ENCODE measurements at regions not wholly inside any gene's neighbourhood (a gene's known extent, or its start where the extent isn't known, plus 50 kb on each side); places are given as distances from the start of the nearest gene placed in this dataset.
"Not testable (repeated sequence)": the region's sequence is repeated elsewhere in the genome, so short reads cannot be mapped to it uniquely, and the experiment has no call there.

GRCh38 chr7:52779004-52779403 is 256.4 kb upstream of the POM121L12 start:
- DNase-seq (ENCODE audit: low read depth in 2 of 2) = no peak

DNA sequence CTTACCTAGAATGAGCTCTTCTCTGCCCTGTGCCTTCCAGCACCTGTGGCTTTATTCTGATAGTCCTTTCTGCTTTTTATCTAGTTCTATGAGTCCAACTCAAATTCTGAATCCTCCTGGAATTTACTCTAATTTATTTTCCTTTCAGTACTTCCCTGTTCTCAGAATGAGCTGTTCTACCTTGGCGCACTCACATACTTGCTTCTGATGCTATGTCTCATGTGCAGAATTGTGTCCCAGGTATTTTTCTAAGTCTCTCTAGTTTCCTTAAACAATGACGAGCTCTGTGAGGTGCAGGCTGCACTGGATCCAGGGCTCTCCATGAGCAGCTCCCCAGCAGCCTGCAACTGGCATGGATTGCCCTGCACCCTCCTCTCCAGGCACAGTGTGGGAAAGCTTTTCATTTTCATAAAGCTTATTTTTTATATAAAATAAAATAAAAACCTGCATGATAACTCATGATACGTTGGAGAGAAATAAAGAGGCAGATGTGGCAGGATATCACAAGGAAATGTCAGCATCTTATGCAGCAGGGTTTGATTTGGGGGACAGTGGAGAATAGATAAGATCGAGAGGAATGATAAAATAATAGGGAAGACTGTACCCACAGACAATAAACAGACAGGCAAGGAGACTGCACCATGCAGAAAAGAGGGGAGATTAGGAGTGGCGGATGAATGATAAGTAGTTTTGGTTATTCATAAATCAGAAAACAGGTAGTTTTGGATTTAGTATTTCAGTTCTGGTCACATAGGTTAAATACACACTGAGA is 258.2 kb upstream of the POM121L12 start:
- no peak for DNase-seq (ENCODE audit: low read depth in 2 of 2)

DNA sequence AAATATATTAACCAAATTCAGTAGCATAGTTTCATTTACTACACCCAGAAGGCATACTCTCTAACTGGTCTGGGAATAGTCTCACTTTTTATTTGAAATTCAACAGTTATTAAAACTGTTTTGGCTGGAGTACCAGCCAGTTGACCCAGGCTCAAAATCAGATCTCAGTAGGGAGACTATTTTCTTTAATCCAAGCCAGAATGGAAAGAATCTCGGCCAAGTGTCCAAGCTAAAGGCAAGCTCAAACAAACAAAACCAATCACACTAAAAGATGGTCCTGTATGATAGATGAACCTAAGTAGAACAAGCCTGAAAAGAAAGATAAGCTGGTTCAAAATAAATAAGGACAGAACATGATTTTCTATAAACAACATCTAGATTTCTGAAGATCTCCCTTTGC is 259.6 kb upstream of the POM121L12 start:
- DNase-seq (ENCODE audit: low read depth in 2 of 2) = no peak

GRCh38 chr7:52771177-52771576 is 264.3 kb upstream of the POM121L12 start:
- DNase-seq (ENCODE audit: low read depth in 2 of 2) = no peak

DNA sequence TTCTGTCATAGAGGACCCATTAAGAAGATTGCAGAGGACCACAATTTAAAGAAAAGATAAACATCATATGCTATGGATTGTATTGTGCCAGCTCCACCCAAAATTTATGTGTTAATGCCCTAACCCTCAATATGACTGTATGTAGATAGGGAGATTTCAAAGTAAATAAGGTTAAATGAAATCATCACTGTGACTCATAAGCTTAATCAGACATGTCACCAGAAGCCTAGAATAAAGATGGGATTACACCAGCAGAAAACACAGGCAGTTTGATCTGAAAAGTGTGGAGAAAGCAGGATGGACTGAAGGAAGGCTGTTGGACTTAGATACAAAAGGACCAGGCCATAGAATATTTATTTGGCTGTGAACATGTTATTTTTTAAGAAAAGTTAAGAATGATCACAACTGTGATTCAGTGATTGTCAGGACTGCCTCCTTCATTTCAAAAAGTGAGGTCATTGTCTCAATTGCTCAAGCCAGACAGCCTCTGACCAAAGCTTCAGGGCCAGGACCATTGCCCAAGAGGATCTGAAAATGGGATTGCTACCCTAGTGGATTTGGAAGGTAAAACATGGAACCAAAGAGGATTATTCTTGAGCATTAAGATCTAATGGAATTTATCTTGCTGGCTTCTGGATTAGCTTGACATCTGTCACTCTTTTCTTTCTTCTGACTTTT is 270.8 kb upstream of the POM121L12 start:
- DNase-seq (ENCODE audit: low read depth in 2 of 2) = no peak

- no peak for DNase-seq (ENCODE audit: low read depth in 2 of 2)
Observed at GRCh38 chr7:52758356-52758755, 277.1 kb upstream of the POM121L12 start.

DNA sequence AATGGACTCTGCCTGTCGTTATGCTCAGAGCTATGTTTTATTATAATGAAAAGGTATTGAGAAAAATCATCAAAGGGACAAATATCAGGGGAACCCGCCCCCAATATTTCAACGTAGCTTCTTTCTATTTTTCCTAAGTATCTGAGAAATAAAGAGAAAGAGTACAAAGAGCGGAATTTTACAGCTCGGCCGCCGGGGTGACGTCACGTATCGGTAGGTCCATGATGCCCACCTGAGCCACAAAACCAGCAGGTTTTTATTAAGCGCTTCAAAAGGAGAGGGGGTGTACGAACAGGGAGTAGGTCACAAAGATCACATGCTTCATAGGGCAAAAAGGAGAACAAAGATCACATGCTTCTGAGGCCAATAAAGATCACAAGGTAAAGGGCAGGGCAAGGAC is 281.6 kb upstream of the POM121L12 start:
- no peak for DNase-seq (ENCODE audit: low read depth in 2 of 2)

DNA sequence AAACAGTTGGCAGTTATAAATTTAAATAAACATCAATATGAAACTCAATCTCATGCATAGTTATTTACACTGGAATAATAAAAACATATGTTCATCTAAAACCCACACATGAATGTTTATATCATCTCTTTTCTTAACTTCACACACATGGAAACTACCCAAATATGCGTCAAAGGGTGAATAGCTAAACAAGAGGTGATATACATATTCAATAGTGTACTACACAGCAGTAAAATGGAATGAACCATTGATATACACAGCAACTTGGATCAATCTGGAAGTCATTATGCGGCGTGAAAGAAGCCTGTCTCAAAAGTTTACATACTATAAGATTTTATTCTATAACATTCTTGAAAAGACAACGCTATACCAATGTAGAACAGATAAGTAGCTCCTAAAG is 282.5 kb upstream of the POM121L12 start:
- DNase-seq (ENCODE audit: low read depth in 2 of 2) = no peak

- no peak for DNase-seq (ENCODE audit: low read depth in 2 of 2)
Observed at GRCh38 chr7:52749880-52750279, 285.6 kb upstream of the POM121L12 start.

- DNase-seq (ENCODE audit: low read depth in 2 of 2) = no peak
Observed at GRCh38 chr7:52747817-52748216, 287.6 kb upstream of the POM121L12 start.

DNA sequence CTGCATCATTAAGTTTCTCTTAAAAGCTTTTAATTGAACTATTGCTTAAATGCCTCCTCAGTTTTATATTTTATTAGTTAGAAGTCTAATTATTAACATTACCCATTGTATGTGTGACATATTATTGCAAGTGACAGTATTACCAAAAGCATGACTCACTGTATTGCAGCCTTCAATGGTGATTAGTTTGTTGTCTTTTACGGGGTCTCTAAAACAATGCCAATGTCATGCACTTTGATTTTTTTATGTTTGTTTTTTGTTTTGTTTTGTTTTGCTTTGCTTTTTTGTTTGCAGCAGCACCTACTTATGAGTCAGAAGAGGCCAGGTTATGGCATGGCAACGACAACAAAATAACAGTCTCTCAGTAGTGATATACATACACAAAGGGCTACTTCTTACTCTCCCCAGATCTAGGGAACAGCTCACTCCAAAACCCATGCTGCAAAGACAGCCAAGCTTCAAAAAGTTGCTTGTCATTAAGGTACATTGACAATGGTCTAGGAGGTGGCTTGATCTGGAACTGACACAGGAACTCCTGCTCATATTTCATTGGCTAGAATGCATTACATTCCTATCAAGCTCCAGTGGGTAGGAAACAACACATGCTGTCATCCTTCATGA is 293.7 kb upstream of the POM121L12 start:
- no peak for DNase-seq (ENCODE audit: low read depth in 2 of 2)

DNA sequence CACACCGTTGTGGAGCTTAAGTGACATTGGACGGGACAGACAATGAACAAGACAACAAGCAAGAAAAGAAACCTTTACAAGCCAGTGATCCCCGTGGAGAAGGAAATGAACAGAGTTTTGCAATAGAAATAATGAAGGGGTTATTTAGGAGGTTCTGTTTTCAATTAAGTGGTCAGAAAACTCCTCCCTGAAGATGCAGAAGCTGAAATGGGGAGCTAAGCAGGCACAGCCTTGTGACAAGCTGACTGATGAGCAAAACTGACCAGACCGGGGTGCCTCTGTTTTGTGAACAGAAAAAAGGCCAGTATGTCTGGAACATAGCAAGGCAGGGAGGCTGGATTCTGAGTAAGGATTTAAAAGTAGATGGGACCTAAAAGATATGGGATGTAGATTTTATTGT is 299.8 kb upstream of the POM121L12 start:
- no peak for DNase-seq (ENCODE audit: low read depth in 2 of 2)

DNA sequence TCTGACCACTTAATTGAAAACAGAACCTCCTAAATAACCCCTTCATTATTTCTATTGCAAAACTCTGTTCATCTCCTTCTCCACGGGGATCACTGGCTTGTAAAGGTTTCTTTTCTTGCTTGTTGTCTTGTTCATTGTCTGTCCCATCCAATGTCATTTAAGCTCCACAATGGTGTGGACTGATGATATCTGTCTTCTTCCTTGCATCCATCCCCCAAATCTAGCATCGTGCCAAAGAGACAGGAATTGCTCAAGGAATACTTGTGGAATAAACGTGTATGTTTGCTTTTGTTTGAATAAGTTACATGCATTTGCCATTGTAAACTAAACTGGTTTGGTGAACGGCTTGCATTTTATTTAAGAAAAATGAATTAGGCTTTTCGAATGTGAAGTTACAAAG is 306.8 kb upstream of the POM121L12 start:
- not testable (repeated sequence) for DNase-seq (ENCODE audit: low read depth in 2 of 2)

- DNase-seq (ENCODE audit: low read depth in 2 of 2) = no peak
Observed at GRCh38 chr7:52727632-52728031, 307.8 kb upstream of the POM121L12 start.

GRCh38 chr7:52726986-52727385 is 308.4 kb upstream of the POM121L12 start:
- DNase-seq (ENCODE audit: low read depth in 2 of 2) = no peak

- no peak for DNase-seq (ENCODE audit: low read depth in 2 of 2)
Observed at GRCh38 chr7:52726493-52726892, 308.9 kb upstream of the POM121L12 start.

DNA sequence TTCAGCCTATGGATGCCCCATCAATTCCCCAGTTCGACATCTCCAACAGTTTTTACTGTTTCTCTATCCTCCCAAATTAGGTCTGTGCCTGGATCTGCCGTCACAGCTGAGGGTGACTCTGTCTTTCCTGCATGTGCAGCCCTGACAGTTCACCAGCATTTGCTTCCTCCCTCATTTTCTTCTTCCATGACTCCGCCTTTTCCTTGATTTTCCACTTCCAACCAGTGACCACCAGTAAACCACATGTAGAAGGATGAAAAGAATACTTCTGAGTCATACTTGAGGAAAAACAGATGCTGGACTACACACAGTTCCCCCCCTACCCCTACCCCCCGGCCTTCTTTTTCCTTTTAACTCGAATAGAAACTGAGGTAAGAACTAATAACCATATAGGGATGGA is 311.8 kb upstream of the POM121L12 start:
- DNase-seq (ENCODE audit: low read depth in 2 of 2) = no peak

DNA sequence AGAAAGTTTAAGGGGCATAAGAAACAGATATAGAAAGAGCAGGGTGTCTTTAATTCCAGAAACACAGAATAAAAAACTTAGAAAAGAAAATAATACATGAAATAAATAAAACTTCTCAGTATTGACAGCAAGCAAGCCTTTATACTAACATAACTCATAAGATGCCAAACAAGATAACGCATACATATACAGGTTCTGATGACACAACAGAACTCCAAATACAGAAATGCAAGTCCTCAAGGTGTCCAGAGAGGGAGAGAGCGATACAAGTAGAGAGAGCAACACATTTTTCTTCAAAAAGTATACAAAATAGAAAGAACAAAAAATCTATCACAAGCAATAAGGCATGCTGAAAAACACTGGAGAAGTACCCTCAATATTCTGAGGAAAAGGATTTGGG is 314.6 kb upstream of the POM121L12 start:
- no peak for DNase-seq (ENCODE audit: low read depth in 2 of 2)

DNA sequence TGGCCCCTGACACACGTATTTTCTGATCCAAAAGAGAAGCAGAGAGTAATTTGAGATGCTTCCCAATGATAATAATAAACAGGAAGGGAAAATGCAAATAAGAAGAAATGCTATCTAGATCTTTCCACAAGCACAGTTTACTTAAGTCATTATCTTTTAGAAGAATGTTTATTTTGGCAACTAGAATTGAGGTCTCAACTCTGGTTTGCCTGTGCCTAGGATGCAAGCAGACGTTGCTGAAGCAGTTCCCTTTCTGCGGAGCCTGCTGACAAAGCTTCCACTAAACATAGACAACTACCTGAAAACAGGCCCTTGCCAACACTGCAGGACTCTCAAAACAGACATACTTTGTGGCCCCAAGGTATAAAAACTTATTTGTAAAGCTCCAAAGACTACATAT is 315.8 kb upstream of the POM121L12 start:
- no peak for DNase-seq (ENCODE audit: low read depth in 2 of 2)

DNA sequence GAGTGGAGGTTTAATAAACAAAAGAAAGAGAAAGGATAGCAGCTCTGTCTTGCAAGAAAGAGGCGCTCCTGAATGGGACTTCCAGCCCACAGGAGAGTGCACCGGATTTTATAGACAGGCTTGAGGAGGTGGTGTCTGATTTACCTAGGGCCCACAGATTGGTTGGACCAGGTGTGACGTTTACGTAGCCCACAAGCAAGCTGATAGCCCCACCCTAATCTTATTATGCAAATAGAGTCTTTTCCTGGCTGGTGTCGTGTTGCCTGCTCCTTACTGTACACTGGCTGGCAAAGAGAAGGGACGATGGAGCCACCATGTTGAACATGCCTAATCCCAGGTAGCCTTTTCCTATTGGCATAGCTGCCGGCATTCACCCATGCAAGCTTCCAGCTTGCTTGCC is 319.7 kb upstream of the POM121L12 start:
- DNase-seq (ENCODE audit: low read depth in 2 of 2) = no peak

DNA sequence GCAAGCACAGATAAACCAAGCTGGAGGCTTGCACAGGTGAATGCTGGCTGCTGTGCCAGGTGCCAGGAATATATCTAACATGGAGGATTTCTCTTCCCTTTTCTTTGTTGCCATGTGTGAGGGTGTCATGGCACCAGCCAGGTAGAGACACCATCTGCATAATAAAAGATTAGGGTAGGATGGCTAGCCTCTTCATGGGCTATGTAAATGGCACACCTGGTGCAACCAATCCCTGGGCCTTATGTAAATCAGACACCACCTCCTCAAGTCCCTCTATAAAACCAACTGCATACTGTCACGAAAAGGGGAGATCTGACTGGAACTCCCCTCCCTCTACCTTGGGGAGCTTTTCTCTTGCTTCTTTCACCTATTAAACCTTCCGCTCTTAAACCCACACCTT is 322.5 kb upstream of the POM121L12 start:
- no peak for DNase-seq (ENCODE audit: low read depth in 2 of 2)

GRCh38 chr7:52711951-52712350 is 323.5 kb upstream of the POM121L12 start:
- no peak for DNase-seq (ENCODE audit: low read depth in 2 of 2)

GRCh38 chr7:52708846-52709245 is 326.6 kb upstream of the POM121L12 start:
- no peak for DNase-seq (ENCODE audit: low read depth in 2 of 2)
